ENCODE measurements at regions not wholly inside any gene's neighbourhood (a gene's known extent, or its start where the extent isn't known, plus 50 kb on each side); places are given as distances from the start of the nearest gene placed in this dataset.

DNA sequence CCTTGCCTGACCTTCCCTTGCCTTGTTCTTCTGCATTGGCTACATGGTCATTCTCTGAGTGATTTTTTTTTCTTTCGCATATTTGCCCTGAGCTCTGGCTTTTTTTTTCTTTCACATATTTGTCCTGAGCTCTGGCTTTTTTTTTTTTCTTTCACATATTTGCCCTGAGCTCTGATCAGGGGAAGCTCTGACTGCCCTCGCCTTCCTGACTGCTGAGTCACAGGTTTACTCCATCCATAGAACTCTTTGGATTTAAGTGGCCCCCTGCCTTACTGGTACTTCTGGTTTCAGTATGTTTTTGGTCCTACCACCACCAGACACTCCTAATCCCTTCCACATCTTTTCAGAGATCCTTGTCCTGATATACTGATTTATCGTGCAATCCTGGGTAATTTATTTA, 201.1 kb downstream of the OGFRL1 start:
- H3K9me3 ChIP-seq = no peaks in the 10 kb centered on the region
- WGBS, 2 donors = 43% methylated on average over 3 of the region's 3 CpGs
- H3K4me1 ChIP-seq = no peaks in the 10 kb centered on the region
- intact Hi-C loops (cut with DNase I; ENCODE audit: low total_unique reads) = no loop called here
- TF ChIP-seq POLR2A (IDR thresholded peaks at IDR 0.05) = no peak
- TF ChIP-seq, protein P1, sequence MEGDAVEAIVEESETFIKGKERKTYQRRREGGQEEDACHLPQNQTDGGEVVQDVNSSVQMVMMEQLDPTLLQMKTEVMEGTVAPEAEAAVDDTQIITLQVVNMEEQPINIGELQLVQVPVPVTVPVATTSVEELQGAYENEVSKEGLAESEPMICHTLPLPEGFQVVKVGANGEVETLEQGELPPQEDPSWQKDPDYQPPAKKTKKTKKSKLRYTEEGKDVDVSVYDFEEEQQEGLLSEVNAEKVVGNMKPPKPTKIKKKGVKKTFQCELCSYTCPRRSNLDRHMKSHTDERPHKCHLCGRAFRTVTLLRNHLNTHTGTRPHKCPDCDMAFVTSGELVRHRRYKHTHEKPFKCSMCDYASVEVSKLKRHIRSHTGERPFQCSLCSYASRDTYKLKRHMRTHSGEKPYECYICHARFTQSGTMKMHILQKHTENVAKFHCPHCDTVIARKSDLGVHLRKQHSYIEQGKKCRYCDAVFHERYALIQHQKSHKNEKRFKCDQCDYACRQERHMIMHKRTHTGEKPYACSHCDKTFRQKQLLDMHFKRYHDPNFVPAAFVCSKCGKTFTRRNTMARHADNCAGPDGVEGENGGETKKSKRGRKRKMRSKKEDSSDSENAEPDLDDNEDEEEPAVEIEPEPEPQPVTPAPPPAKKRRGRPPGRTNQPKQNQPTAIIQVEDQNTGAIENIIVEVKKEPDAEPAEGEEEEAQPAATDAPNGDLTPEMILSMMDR (IDR thresholded peaks at IDR 0.05) = no peak
- no peaks in the 10 kb centered on the region for H3K27me3 ChIP-seq
- H3K27ac ChIP-seq = no peak overlapping the region
- DNase-seq = no peak
- H3K36me3 ChIP-seq (ENCODE audit: low read depth, missing control alignments) = no peaks in the 10 kb centered on the region
- no peak overlapping the region for H3K4me3 ChIP-seq

- no peak for DNase-seq
- Histone ChIP-seq H3K4me1 (no peaks in the 10 kb centered on the region), H3K27ac (no peak overlapping the region), H3K9me3 (no peaks in the 10 kb centered on the region), H3K36me3 (ENCODE audit: low read depth, missing control alignments) (no peaks in the 10 kb centered on the region), H3K4me3 (no peak overlapping the region), H3K27me3 (no peaks in the 10 kb centered on the region)
- no peak for TF ChIP-seq POLR2A (IDR thresholded peaks at IDR 0.05)
- TF ChIP-seq, protein P1 (IDR thresholded peaks at IDR 0.05) = no peak
- 72 to 79% methylated on average over 5 of the region's 5 CpGs for WGBS, 2 donors
- intact Hi-C loops (cut with DNase I; ENCODE audit: low total_unique reads) = no loop called here
Measured at GRCh38 chr6:71490876-71491275, 202.3 kb downstream of the OGFRL1 start.

- H3K27me3 ChIP-seq = no peaks in the 10 kb centered on the region
- H3K27ac ChIP-seq = no peak overlapping the region
- no peaks in the 10 kb centered on the region for H3K36me3 ChIP-seq (ENCODE audit: low read depth, missing control alignments)
- no peaks in the 10 kb centered on the region for H3K9me3 ChIP-seq
- TF ChIP-seq POLR2A (IDR thresholded peaks at IDR 0.05) = no peak
- TF ChIP-seq, protein P1 (IDR thresholded peaks at IDR 0.05) = no peak
- intact Hi-C loops (cut with DNase I; ENCODE audit: low total_unique reads) = no loop called here
- H3K4me3 ChIP-seq = no peak overlapping the region
- DNase-seq = no peak
- no peaks in the 10 kb centered on the region for H3K4me1 ChIP-seq
Measured at GRCh38 chr6:71491844-71492243, 203.2 kb downstream of the OGFRL1 start.

- H3K9me3 ChIP-seq = no peaks in the 10 kb centered on the region
- H3K4me1 ChIP-seq = no peaks in the 10 kb centered on the region
- H3K4me3 ChIP-seq = no peak overlapping the region
- WGBS, 2 donors = 86 to 90% methylated on average over 2 of the region's 2 CpGs
- no peaks in the 10 kb centered on the region for H3K27me3 ChIP-seq
- no peaks in the 10 kb centered on the region for H3K36me3 ChIP-seq (ENCODE audit: low read depth, missing control alignments)
- DNase-seq = no peak
- TF ChIP-seq, protein P1 (IDR thresholded peaks at IDR 0.05) = no peak
- no peak for TF ChIP-seq POLR2A (IDR thresholded peaks at IDR 0.05)
- H3K27ac ChIP-seq = no peak overlapping the region
- intact Hi-C loops (cut with DNase I; ENCODE audit: low total_unique reads) = no loop called here
Measured at GRCh38 chr6:71492668-71493067, 204.1 kb downstream of the OGFRL1 start.

DNA sequence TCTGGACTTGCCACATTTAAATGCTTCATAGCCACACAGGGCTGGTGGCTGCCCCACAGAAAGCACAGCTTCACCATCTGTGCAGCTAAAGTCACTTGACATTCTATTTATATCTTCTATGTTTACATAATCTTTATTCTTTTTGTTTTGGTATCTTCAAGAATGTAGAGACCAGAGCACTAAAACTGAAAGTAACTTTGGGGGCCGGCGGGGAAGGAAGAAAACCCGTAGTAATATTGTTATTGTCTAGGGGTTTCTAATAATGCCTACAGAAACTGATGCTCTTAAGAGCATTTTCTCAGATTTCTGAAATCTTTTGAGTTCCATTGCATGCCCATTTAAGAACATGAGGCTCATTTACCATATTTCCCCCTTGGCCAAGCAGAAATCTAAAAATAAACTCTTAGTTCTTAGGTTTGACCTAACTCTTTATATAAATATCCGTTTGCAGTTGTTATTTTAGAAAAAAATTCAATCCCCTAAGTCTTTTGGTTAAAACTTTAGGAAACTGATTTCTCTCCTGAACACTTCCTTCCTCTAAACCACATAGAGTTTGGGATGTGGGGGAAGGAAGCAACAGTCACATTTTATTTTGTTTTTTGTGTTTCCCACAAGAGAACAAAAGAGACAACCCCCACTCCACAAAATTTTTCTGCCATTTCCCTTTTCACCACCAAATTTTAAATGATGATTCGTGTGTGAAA, 207.6 kb downstream of the OGFRL1 start:
- TF ChIP-seq, protein P1 (IDR thresholded peaks at IDR 0.05) = no peak
- TF ChIP-seq POLR2A (IDR thresholded peaks at IDR 0.05) = no peak
- 53 to 56% methylated on average over 5 of the region's 5 CpGs for WGBS, 2 donors
- H3K4me1 ChIP-seq = no peaks in the 10 kb centered on the region
- no peaks in the 10 kb centered on the region for H3K9me3 ChIP-seq
- H3K36me3 ChIP-seq (ENCODE audit: low read depth, missing control alignments) = no peaks in the 10 kb centered on the region
- H3K27me3 ChIP-seq = no peaks in the 10 kb centered on the region
- no peak overlapping the region for H3K4me3 ChIP-seq
- intact Hi-C loops (cut with DNase I; ENCODE audit: low total_unique reads) = no loop called here
- no peak for DNase-seq
- H3K27ac ChIP-seq = peak overlapping the region in 1 of 2 donors; percentile 66

Data from testis (tissue), 2 donors.